GM12891 (cell line): ENCODE measurements at regions not wholly inside any gene's neighbourhood (a gene's known extent, or its start where the extent isn't known, plus 50 kb on each side); places are given as distances from the start of the nearest gene placed in this dataset.

Experiments
- POLR2A ChIP-seq: IDR thresholded peaks from 2 replicates; pipeline ENCODE4 v1.6.1; 2011; ENCODE audit warnings: low read depth, low read length, control low read depth
- TAF1 ChIP-seq: IDR thresholded peaks from 2 replicates; pipeline ENCODE4 v1.6.1; 2011; ENCODE audit warnings: low read depth, low read length, control low read depth

GRCh38 chr5:158638396-158638795 lies 461.3 kb downstream of the EBF1 start:
- TF ChIP-seq POLR2A: no peak
- no peak for TF ChIP-seq TAF1
